IPS DF 6.9 (cell line): ENCODE measurements at regions not wholly inside any gene's neighbourhood (a gene's known extent, or its start where the extent isn't known, plus 50 kb on each side); places are given as distances from the start of the nearest gene placed in this dataset.
"Not testable (repeated sequence)": the region's sequence is repeated elsewhere in the genome, so short reads cannot be mapped to it uniquely, and the experiment has no call there.

Source experiments
- DNase-seq: peaks from one replicate; pipeline ENCODE4 v3.0.0-alpha.2; 2013; ENCODE audit warnings: low read depth, low spot score
- H3K27ac ChIP-seq: one replicate; pipeline ENCODE4 v1.5.1; 2013; ENCODE audit warnings: low read length, control low read depth
- H3K27me3 ChIP-seq: 2 replicates; pipeline ENCODE4 v1.6.1; 2013; ENCODE audit warnings: mild to moderate bottlenecking, low read length; ENCODE audit not compliant: control insufficient read depth, insufficient read depth
- H3K36me3 ChIP-seq: 2 replicates; pipeline ENCODE4 v1.6.1; 2013; ENCODE audit warnings: low read length; ENCODE audit not compliant: control insufficient read depth, insufficient read depth
- H3K4me1 ChIP-seq: 2 replicates; pipeline ENCODE4 v1.6.1; 2013; ENCODE audit warnings: low read length; ENCODE audit not compliant: control insufficient read depth, insufficient read depth
- H3K4me3 ChIP-seq: 2 replicates; pipeline ENCODE4 v1.5.1; 2013; ENCODE audit warnings: mild to moderate bottlenecking, low read length
- H3K9me3 ChIP-seq: 2 replicates; pipeline ENCODE4 v1.6.1; 2013; ENCODE audit warnings: low read length, inconsistent platforms; ENCODE audit not compliant: control insufficient read depth, insufficient read depth
- WGBS: extraction: QIAGEN DNeasy Blood & Tissue Kit; methylation state at CpG from one replicate; pipeline ENCODE4 v1.1.7; 2013; ENCODE audit warnings: mixed read lengths, missing lambda C conversion rate; ENCODE audit not compliant: insufficient read length, insufficient coverage; 5-methylcytosine and 5-hydroxymethylcytosine counted together

- Histone ChIP-seq H3K27me3 (no peaks in the 10 kb centered on the region), H3K9me3 (no peaks in the 10 kb centered on the region), H3K4me3 (no peak overlapping the region), H3K27ac (no peak overlapping the region), H3K36me3 (no peaks in the 10 kb centered on the region), H3K4me1 (no peaks in the 10 kb centered on the region)
- WGBS = no CpG with 5 or more reads among the region's 2 CpGs
- no peak for DNase-seq
These were observed 202.8 kb downstream of the DMRTA1 start for GRCh38 chr9:22649384-22649783.

- no peaks in the 10 kb centered on the region for H3K9me3 ChIP-seq
- no peaks in the 10 kb centered on the region for H3K36me3 ChIP-seq
- WGBS = no CpG with 5 or more reads among the region's 3 CpGs
- DNase-seq = no peak
- no peak overlapping the region for H3K27ac ChIP-seq
- no peak overlapping the region for H3K4me3 ChIP-seq
- no peaks in the 10 kb centered on the region for H3K4me1 ChIP-seq
- no peaks in the 10 kb centered on the region for H3K27me3 ChIP-seq
These were observed 203.5 kb downstream of the DMRTA1 start for GRCh38 chr9:22650145-22650544.

DNA sequence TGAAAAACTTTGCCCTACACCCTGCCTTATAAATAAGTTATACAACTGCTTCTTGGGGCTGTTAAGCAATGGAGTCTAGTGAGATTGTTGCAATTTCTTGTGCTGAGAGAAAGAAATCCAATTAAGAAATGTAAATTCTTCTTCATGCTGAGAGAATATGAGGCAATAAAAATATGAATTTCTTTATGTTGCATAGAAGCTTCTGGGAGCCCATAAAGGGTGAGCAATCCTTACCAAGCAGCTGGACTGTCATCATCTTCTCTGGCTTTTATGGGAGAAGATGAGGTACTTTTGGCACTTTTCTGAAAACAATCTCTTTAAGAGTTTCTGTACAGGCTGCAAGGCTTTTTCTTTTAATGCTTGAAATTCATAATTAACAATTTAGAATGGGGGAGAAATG lies 204.3 kb downstream of the DMRTA1 start:
- Histone ChIP-seq H3K36me3 (no peaks in the 10 kb centered on the region), H3K27me3 (no peaks in the 10 kb centered on the region), H3K4me1 (no peaks in the 10 kb centered on the region), H3K27ac (no peak overlapping the region), H3K4me3 (no peak overlapping the region), H3K9me3 (no peaks in the 10 kb centered on the region)
- DNase-seq = no peak

GRCh38 chr9:22654833-22655232 lies 208.2 kb downstream of the DMRTA1 start:
- DNase-seq = no peak
- Histone ChIP-seq H3K36me3 (no peaks in the 10 kb centered on the region), H3K27me3 (no peaks in the 10 kb centered on the region), H3K27ac (no peak overlapping the region), H3K4me3 (no peak overlapping the region), H3K9me3 (no peaks in the 10 kb centered on the region), H3K4me1 (no peaks in the 10 kb centered on the region)

DNA sequence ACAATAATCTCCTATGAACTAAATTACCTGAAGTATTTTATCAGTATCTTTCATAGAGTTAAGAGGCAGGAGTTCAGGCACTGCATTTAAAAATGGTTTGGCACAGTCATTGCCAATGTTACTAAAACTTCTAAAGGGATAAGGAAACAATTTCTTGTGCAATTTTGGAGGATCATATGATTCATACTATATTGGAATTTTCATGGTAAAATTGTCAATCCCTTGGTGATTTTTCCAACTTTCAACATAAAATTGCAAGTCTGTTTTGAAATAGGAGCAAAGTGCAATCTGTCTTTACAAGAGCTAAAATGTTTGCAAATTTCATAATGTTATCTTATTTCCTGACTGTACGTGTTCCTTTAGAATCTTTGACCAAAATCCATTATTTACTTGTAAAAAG lies 211.1 kb downstream of the DMRTA1 start:
- no CpG with 5 or more reads among the region's 1 CpG for WGBS

GRCh38 chr9:22658484-22658883 lies 211.9 kb downstream of the DMRTA1 start:
- not testable (repeated sequence) for DNase-seq, H3K27ac ChIP-seq, H3K36me3 ChIP-seq, H3K4me1 ChIP-seq, H3K27me3 ChIP-seq, H3K9me3 ChIP-seq, H3K4me3 ChIP-seq
- WGBS = no CpG with 5 or more reads among the region's 2 CpGs

More for the DNA sequence above, 211.1 kb downstream of the DMRTA1 start:
- no peaks in the 10 kb centered on the region for H3K27me3 ChIP-seq
- H3K4me3 ChIP-seq = no peak overlapping the region
- DNase-seq = no peak
- no peaks in the 10 kb centered on the region for H3K4me1 ChIP-seq
- no peaks in the 10 kb centered on the region for H3K9me3 ChIP-seq
- no peak overlapping the region for H3K27ac ChIP-seq
- H3K36me3 ChIP-seq = no peaks in the 10 kb centered on the region

DNA sequence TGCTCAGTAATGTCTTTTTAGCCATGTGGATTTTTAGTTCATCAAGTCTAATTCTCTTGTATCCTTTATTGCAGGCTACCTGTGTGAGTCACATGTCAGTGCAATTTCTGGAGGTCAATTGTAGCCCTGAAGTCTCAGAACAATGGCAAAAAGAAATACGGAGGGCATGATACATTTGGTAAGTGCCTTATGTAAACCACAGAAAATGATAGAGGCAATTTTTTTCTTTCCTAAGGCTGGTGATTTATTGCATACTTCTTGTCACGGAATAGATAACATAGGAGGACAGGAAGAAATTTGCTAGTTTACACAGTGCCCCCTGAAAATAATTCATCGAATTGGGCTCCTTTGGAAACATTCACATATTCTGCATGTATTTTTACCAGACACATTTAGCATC lies 235.9 kb downstream of the DMRTA1 start:
- Histone ChIP-seq H3K27ac (no peak overlapping the region), H3K9me3 (no peaks in the 10 kb centered on the region), H3K36me3 (no peaks in the 10 kb centered on the region), H3K4me3 (no peak overlapping the region), H3K4me1 (no peaks in the 10 kb centered on the region), H3K27me3 (no peaks in the 10 kb centered on the region)
- no CpG with 5 or more reads among the region's 3 CpGs for WGBS
- DNase-seq = no peak

DNA sequence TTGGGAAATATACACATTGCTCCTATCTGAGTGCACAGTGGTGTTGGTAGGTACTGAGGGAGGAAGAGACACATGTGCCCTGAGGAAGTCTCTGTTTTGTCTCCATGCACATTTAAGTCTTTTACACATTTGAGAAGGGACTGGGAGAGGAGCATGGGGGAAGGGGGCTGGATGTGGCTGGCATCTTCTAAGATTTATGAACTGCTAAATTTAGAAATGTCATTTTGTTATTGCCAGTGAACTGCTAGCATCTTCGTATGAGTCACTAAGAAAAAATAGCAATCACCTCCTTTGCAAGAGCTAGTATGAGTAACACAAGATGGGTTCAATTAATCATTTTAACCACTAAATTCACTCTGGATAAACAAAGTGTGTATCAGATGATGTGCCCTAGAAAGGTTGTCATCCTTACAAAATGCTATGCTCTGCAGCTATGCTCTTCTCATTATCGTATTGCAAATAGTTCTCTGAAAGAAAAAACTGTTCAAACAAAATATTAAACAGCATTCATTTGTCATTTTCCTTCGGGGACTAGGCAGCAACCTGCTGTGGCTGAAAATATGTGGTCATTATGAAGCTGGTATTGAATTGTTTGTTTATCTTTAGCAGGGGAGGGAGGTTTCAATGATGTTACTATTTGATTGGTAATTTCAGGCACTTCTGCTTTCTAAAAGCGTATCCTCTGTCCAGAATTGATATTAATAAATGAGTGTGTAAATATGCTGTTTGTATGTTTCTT lies 236.5 kb downstream of the DMRTA1 start:
- H3K27me3 ChIP-seq = no peaks in the 10 kb centered on the region
- no peak for DNase-seq
- H3K27ac ChIP-seq = no peak overlapping the region
- no peaks in the 10 kb centered on the region for H3K36me3 ChIP-seq
- no peaks in the 10 kb centered on the region for H3K4me1 ChIP-seq
- H3K4me3 ChIP-seq = no peak overlapping the region
- no CpG with 5 or more reads among the region's 4 CpGs for WGBS
- H3K9me3 ChIP-seq = no peaks in the 10 kb centered on the region

DNA sequence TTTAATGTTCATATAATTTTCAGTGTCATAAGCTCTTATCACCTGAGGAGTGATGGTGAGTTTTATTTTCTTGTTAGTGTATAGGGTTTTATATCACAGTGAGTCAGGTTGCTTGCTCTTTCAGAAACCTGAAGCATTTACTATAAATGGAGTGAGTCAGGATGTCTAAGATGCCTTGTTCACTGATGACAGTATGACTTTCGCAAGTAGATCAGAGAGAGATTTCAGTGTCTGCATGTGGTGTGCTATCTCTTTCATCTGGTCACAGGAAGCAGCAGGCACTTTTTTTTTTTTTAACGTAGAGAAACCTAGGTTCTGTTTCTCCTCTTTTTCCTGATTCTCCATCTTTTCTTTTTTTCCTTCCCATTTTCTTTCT lies 237.1 kb downstream of the DMRTA1 start:
- no CpG with 5 or more reads among the region's 2 CpGs for WGBS
- H3K27me3 ChIP-seq = no peaks in the 10 kb centered on the region
- no peak for DNase-seq
- no peaks in the 10 kb centered on the region for H3K4me1 ChIP-seq
- no peaks in the 10 kb centered on the region for H3K9me3 ChIP-seq
- H3K36me3 ChIP-seq = no peaks in the 10 kb centered on the region
- H3K27ac ChIP-seq = no peak overlapping the region
- H3K4me3 ChIP-seq = no peak overlapping the region

GRCh38 chr9:22693156-22693555 lies 246.5 kb downstream of the DMRTA1 start:
- Histone ChIP-seq H3K4me1 (no peaks in the 10 kb centered on the region), H3K4me3 (no peak overlapping the region), H3K9me3 (no peaks in the 10 kb centered on the region), H3K27ac (no peak overlapping the region), H3K36me3 (no peaks in the 10 kb centered on the region), H3K27me3 (no peaks in the 10 kb centered on the region)
- no peak for DNase-seq
- no CpG with 5 or more reads among the region's 2 CpGs for WGBS

- H3K9me3 ChIP-seq = no peaks in the 10 kb centered on the region
- H3K4me1 ChIP-seq = no peaks in the 10 kb centered on the region
- H3K36me3 ChIP-seq = no peaks in the 10 kb centered on the region
- no peaks in the 10 kb centered on the region for H3K27me3 ChIP-seq
- H3K27ac ChIP-seq = no peak overlapping the region
- no peak overlapping the region for H3K4me3 ChIP-seq
- no peak for DNase-seq
These were observed 253.5 kb downstream of the DMRTA1 start for GRCh38 chr9:22700171-22700570.
